VCaP (cell line): ENCODE measurements at regions not wholly inside any gene's neighbourhood (a gene's known extent, or its start where the extent isn't known, plus 50 kb on each side); places are given as distances from the start of the nearest gene placed in this dataset.

Source experiments
- H3K27ac ChIP-seq: fragments of 450-650 bp; 2 replicates; pipeline ENCODE4 v1.5.1; 2017
- TF ChIP-seq, protein P1 (sequence below): fragments of 450-650 bp; conservative IDR thresholded peaks from 2 replicates; pipeline ENCODE4 v1.5.1; 2017; ENCODE audit warnings: mild to moderate bottlenecking, moderate library complexity

- peak overlapping the region; percentile 54 for H3K27ac ChIP-seq
- TF ChIP-seq, protein P1, sequence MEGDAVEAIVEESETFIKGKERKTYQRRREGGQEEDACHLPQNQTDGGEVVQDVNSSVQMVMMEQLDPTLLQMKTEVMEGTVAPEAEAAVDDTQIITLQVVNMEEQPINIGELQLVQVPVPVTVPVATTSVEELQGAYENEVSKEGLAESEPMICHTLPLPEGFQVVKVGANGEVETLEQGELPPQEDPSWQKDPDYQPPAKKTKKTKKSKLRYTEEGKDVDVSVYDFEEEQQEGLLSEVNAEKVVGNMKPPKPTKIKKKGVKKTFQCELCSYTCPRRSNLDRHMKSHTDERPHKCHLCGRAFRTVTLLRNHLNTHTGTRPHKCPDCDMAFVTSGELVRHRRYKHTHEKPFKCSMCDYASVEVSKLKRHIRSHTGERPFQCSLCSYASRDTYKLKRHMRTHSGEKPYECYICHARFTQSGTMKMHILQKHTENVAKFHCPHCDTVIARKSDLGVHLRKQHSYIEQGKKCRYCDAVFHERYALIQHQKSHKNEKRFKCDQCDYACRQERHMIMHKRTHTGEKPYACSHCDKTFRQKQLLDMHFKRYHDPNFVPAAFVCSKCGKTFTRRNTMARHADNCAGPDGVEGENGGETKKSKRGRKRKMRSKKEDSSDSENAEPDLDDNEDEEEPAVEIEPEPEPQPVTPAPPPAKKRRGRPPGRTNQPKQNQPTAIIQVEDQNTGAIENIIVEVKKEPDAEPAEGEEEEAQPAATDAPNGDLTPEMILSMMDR, result no peak
Measured at GRCh38 chrX:74179990-74180389, 124.0 kb upstream of the ZCCHC13 start.

DNA sequence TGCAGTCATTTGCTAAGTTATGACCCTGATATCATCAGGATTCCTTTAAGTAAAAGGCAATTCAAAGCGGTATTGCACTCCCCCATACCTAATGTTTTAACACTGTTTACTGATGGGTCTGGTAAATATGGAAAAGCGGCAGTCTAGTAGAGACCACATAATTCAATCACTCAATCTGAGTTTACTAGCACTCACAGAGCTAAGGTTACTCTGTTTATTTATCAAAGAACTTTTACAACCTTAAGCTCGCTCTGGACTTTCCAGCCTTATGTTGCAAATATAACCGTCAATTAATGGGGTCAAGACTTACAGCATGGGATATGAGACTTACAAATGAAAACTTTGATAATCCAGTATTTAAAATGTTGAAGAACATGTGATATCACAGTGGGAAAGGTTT is 124.5 kb upstream of the ZCCHC13 start:
- H3K27ac ChIP-seq, result peak overlapping the region; percentile 54
- TF ChIP-seq, protein P1, result no peak

DNA sequence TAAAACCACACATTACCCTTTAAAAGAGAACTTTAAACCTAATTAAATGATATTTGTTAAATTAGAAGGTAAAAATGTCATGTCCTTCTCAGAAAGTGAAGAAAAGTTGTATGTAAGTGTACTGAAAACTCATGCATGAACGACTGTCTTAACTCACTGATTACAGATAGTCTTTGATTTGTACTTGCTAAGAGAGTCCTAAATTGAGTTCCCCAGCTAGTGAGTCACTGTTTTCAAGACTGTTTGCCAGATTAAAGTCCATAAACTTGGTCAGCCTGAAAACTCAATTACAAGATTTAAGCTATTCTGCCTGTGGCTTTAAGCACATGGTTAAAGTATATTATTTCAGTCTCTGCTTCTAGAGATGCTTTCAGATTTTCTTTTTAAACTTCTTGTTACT is 124.9 kb upstream of the ZCCHC13 start:
- TF ChIP-seq, protein P1, result no peak
- H3K27ac ChIP-seq, result peak overlapping the region; percentile 54

DNA sequence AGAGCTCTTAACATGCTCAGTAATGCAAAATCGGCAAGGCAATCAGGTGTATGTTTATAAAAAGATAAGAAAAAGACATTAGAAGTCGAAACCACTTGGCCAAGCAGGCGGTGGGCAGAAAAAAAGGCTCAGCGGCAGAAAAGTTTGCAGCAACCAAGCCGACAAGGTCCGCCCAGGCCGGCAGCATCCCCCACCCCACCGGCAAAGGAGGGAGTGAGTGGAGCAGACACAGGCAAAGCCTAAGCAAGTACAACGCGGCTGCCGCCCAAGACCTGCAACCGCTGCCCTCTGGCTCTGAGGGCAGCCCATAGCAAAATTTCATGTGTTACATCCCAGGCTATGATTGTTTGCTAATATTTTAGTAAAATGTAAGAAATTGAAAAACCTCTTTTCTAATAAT is 125.4 kb upstream of the ZCCHC13 start:
- H3K27ac ChIP-seq, result peak overlapping the region; percentile 54
- TF ChIP-seq, protein P1, result no peak

DNA sequence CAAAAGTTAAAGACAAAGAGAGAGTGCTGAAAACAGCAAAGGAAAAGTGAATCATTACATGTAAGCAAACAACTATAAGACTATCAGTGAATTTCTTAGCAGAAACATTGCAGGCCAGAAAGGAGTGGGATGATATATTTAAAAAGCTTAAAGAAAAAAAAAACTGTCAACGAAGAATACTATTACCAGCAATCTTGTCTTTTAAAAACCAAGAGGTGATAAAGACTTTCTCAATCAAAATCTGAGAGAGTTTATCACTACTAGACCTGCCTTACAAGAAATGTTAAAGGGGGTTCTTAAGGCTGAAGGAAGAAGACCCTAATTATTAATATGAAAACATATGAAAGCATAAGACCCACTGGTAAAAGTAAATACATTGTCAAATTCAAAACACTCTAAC is 132.5 kb upstream of the ZCCHC13 start:
- TF ChIP-seq, protein P1, result no peak
- no peak overlapping the region for H3K27ac ChIP-seq

DNA sequence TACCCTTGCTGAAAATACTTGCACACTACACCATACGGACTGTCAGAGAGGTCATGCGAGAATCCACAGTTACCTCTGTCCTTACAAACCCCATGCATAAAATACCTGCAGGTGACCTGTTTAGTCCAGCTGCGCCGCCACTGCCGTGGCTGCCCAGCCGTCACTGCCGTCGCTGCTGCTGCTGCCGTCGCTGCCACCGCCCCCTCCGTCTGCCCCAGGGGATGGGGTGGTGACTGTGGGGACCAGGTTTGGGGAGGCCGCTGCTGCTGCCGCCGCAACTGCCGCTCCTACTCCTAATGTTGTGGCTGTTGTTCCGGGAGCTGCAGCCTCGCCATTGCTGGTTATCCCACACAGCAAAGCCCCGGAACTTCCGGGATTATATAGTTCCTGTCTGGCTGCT is 141.8 kb upstream of the ZCCHC13 start:
- H3K27ac ChIP-seq, result no peak overlapping the region

DNA sequence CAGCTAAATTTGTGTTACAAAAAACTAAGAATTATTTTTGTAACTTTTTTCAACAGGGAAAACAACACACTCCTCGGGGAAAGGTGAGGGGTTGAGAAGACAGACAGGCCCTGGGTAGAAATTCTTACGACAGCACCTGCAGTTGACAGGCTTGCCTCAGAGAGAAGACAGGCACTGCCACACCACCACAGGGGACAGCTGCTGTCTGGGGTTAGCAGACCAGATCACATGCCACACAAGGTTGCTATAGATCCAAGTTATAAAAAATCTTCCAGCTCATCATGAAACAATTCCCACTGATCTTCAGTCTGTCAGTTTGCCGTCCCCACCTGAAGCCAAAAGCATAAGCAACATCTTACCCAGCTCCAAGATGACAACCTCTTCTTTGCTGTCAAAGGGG is 143.2 kb upstream of the ZCCHC13 start:
- no peak overlapping the region for H3K27ac ChIP-seq
- TF ChIP-seq, protein P1, result no peak

More for the DNA sequence above, 141.8 kb upstream of the ZCCHC13 start:
- TF ChIP-seq, protein P1, result no peak

- TF ChIP-seq, protein P1, result no peak
- no peak overlapping the region for H3K27ac ChIP-seq
Measured at GRCh38 chrX:74160358-74160757, 143.6 kb upstream of the ZCCHC13 start.
